ENCODE measurements at regions not wholly inside any gene's neighbourhood (a gene's known extent, or its start where the extent isn't known, plus 50 kb on each side); places are given as distances from the start of the nearest gene placed in this dataset.

DNA sequence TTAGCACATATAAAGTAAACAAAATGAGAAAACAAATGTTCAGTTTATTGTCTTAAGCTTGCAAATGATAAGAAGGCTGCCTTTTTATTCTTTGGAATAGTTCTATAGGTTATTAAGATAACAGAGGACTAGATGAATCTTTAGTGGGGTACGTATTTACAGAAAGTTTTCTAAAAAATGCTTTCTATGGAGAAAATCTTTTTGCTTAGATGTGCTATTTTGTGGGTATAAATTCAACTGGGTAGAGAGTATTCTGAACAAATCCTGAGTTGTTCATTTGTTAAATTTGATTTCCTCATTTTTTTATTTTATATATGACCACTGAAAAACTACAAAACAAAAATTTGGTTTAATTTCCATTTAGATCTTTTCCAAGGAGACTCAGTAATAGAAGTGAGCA is 566.9 kb downstream of the PLCL1 start:
- no peak for TF ChIP-seq ZNF274 (IDR thresholded peaks at IDR 0.05; ENCODE audit: low read depth, low read length)
- TF ChIP-seq YY1 (IDR thresholded peaks at IDR 0.05; ENCODE audit: insufficient read depth, insufficient read length) = no peak
- TF ChIP-seq SUZ12 (IDR thresholded peaks at IDR 0.05; ENCODE audit: extremely low read depth, insufficient read depth, insufficient read length) = no peak
